ENCODE measurements at regions not wholly inside any gene's neighbourhood (a gene's known extent, or its start where the extent isn't known, plus 50 kb on each side); places are given as distances from the start of the nearest gene placed in this dataset.

DNA sequence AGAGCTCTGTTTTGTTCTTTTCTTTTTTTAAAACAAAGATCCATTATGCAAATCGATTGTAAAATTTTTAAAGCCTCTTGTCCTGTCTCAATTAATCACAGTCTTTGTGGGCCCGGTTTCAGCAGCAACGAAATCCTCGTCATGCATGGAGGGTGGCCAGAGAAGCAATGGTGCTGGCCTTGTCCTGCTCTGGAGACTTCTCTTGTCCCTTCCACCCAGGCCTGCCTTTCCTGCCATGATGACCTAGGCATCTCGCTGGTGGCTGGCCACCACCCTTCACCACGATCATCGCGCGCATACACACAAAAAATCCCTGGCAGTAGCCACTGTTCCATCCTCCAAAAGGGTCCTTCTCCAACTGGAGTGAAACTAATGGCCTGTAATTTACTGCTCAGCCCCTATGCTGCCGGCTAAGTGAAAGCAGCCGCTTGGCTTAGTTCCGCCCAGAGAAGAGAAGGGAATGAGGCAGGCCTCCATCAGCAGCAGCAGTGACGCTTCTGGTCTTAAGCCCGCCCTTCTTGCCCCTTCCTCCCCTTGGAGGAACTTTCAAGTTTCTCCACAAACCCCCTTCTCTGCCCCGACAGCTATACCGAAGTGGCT lies 309.5 kb downstream of the NPHP4 start:
- no peaks in the 10 kb centered on the region for H3K79me2 ChIP-seq (ENCODE audit: insufficient read depth, low read length)
- H2AFZ ChIP-seq (ENCODE audit: low read depth, low read length, poor library complexity, severe bottlenecking): no peak overlapping the region
- H3K9ac ChIP-seq (ENCODE audit: low read length): no peak overlapping the region
- RAD21 ChIA-PET (ENCODE audit: low non-redundant PET in 1 of 2, low total read pairs in 2 of 2, uncharacterized antibody in 2 of 2, unreplicated experiment in 2 of 2): no interaction called here
- no peaks in the 10 kb centered on the region for H3K4me1 ChIP-seq (ENCODE audit: control insufficient read depth in 1 of 2, insufficient read depth in 2 of 2, low read length in 2 of 2)
- TF ChIP-seq FOSL1 (IDR thresholded peaks at IDR 0.05; ENCODE audit: low read depth) (no peak), CEBPB (IDR thresholded peaks at IDR 0.05; ENCODE audit: low read depth) (no peak), SIN3A (IDR thresholded peaks at IDR 0.05; ENCODE audit: low read depth) (no peak)
- CTCF ChIA-PET: no interaction called here
- intact Hi-C loops (cut with micrococcal nuclease): no loop called here
- H3K9me2 ChIP-seq (ENCODE audit: insufficient read depth): no peaks in the 10 kb centered on the region
- H3K36me3 ChIP-seq (ENCODE audit: control insufficient read depth in 1 of 2, insufficient read depth in 2 of 2, low read length in 2 of 2): no peaks in the 10 kb centered on the region
- DNase-seq (ENCODE audit: low read depth, low spot score) (no peak), ATAC-seq (no peak)
- no peak overlapping the region for H3K27ac ChIP-seq (ENCODE audit: low read depth, low read length)
- H3K27me3 ChIP-seq (ENCODE audit: insufficient read depth, low read length): peaks cover 12% of the 10 kb centered on the region; the same call in 1 of the 2 replicates
- H3K4me3 ChIP-seq (replicated peaks in 1 of 2; ENCODE audit: low read depth in 1 of 2, low read length in 2 of 2): no peak overlapping the region
- BruUV-seq (replicated peaks): no TSS peak
- POLR2A ChIA-PET: no interaction called here
- H4K20me1 ChIP-seq (ENCODE audit: insufficient read depth): no peaks in the 10 kb centered on the region
- H3K4me2 ChIP-seq (ENCODE audit: low read length): no peak overlapping the region
- no peaks in the 10 kb centered on the region for H3K9me3 ChIP-seq (ENCODE audit: control insufficient read depth in 1 of 2, insufficient read depth in 1 of 2, low read depth in 1 of 2, low read length in 2 of 2)

DNA sequence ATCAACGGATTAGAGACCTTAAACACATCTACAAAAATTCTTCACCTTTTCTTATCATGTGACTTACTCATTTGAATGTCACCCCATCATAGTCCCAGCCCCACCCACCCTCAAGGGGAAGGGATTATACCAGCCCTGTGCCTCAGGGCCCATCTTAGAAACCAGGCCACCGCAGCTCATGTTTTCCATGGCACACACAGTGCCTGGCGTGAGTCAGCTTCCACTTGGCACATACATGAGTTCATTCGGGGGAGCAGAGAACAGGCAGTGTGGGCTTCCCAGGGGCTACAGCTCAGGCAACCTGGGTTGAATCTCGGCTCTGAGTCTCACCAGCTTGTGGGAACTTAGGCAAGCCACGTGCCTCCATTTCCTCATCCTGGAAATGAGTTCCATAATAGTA lies 310.6 kb downstream of the NPHP4 start:
- Histone ChIP-seq H2AFZ (ENCODE audit: low read depth, low read length, poor library complexity, severe bottlenecking) (no peak overlapping the region), H3K27me3 (ENCODE audit: insufficient read depth, low read length) (peaks cover 12% of the 10 kb centered on the region; the same call in 1 of the 2 replicates), H3K4me1 (ENCODE audit: control insufficient read depth in 1 of 2, insufficient read depth in 2 of 2, low read length in 2 of 2) (no peaks in the 10 kb centered on the region), H3K4me2 (ENCODE audit: low read length) (no peak overlapping the region), H4K20me1 (ENCODE audit: insufficient read depth) (no peaks in the 10 kb centered on the region), H3K4me3 (replicated peaks in 1 of 2; ENCODE audit: low read depth in 1 of 2, low read length in 2 of 2) (no peak overlapping the region), H3K9me2 (ENCODE audit: insufficient read depth) (no peaks in the 10 kb centered on the region), H3K9ac (ENCODE audit: low read length) (no peak overlapping the region), H3K79me2 (ENCODE audit: insufficient read depth, low read length) (no peaks in the 10 kb centered on the region), H3K36me3 (ENCODE audit: control insufficient read depth in 1 of 2, insufficient read depth in 2 of 2, low read length in 2 of 2) (no peaks in the 10 kb centered on the region), H3K27ac (ENCODE audit: low read depth, low read length) (no peak overlapping the region), H3K9me3 (ENCODE audit: control insufficient read depth in 1 of 2, insufficient read depth in 1 of 2, low read depth in 1 of 2, low read length in 2 of 2) (no peaks in the 10 kb centered on the region)
- intact Hi-C loops (cut with micrococcal nuclease): no loop called here
- no TSS peak for BruUV-seq (replicated peaks)
- no peak for DNase-seq (ENCODE audit: low read depth, low spot score)
- TF ChIP-seq SP1 (IDR thresholded peaks at IDR 0.05; ENCODE audit: low read depth): no peak
- TF ChIP-seq, protein P1, sequence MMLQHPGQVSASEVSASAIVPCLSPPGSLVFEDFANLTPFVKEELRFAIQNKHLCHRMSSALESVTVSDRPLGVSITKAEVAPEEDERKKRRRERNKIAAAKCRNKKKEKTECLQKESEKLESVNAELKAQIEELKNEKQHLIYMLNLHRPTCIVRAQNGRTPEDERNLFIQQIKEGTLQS (IDR thresholded peaks at IDR 0.05): no peak
- TF ChIP-seq ZNF274 (IDR thresholded peaks at IDR 0.05; ENCODE audit: low read depth, low read length): no peak
- no peak for TF ChIP-seq EGR1 (IDR thresholded peaks at IDR 0.05; ENCODE audit: low read depth)
- no peak for TF ChIP-seq ZFX (IDR thresholded peaks at IDR 0.05)
- TF ChIP-seq SIN3A (IDR thresholded peaks at IDR 0.05; ENCODE audit: low read depth): no peak
- ChIA-PET POLR2A (no interaction called here), CTCF (no interaction called here), RAD21 (ENCODE audit: low non-redundant PET in 1 of 2, low total read pairs in 2 of 2, uncharacterized antibody in 2 of 2, unreplicated experiment in 2 of 2) (no interaction called here)
- no peak for ATAC-seq

Data from HCT116 (cell line).